ENCODE measurements at regions not wholly inside any gene's neighbourhood (a gene's known extent, or its start where the extent isn't known, plus 50 kb on each side); places are given as distances from the start of the nearest gene placed in this dataset.

GRCh38 chr5:142439207-142439860, 114.5 kb upstream of the SPRY4 start:
- Histone ChIP-seq H3K36me3 (ENCODE audit: control insufficient read depth, insufficient read depth, low read length) (no peaks in the 10 kb centered on the region), H3K27me3 (ENCODE audit: control insufficient read depth, insufficient read depth, low read length) (no peaks in the 10 kb centered on the region), H3K4me3 (ENCODE audit: low read depth, low read length) (no peak overlapping the region)
- no peak for TF ChIP-seq CTCF (IDR thresholded peaks at IDR 0.05; ENCODE audit: insufficient read depth, low read length, poor library complexity, severe bottlenecking)
- no peak for DNase-seq (ENCODE audit: low read depth)

- Histone ChIP-seq H3K36me3 (ENCODE audit: control insufficient read depth, insufficient read depth, low read length) (no peaks in the 10 kb centered on the region), H3K4me3 (ENCODE audit: low read depth, low read length) (no peak overlapping the region), H3K27me3 (ENCODE audit: control insufficient read depth, insufficient read depth, low read length) (no peaks in the 10 kb centered on the region)
- no peak for TF ChIP-seq CTCF (IDR thresholded peaks at IDR 0.05; ENCODE audit: insufficient read depth, low read length, poor library complexity, severe bottlenecking)
- no peak for DNase-seq (ENCODE audit: low read depth)
Measured at GRCh38 chr5:142438573-142438972, 113.8 kb upstream of the SPRY4 start.

- Histone ChIP-seq H3K36me3 (ENCODE audit: control insufficient read depth, insufficient read depth, low read length) (no peaks in the 10 kb centered on the region), H3K27me3 (ENCODE audit: control insufficient read depth, insufficient read depth, low read length) (no peaks in the 10 kb centered on the region), H3K4me3 (ENCODE audit: low read depth, low read length) (no peak overlapping the region)
- TF ChIP-seq CTCF (IDR thresholded peaks at IDR 0.05; ENCODE audit: insufficient read depth, low read length, poor library complexity, severe bottlenecking) = no peak
- no peak for DNase-seq (ENCODE audit: low read depth)
Measured at GRCh38 chr5:142437563-142437962, 112.7 kb upstream of the SPRY4 start.

- Histone ChIP-seq H3K36me3 (ENCODE audit: control insufficient read depth, insufficient read depth, low read length) (no peaks in the 10 kb centered on the region), H3K4me3 (ENCODE audit: low read depth, low read length) (no peak overlapping the region), H3K27me3 (ENCODE audit: control insufficient read depth, insufficient read depth, low read length) (no peaks in the 10 kb centered on the region)
- TF ChIP-seq CTCF (IDR thresholded peaks at IDR 0.05; ENCODE audit: insufficient read depth, low read length, poor library complexity, severe bottlenecking) = no peak
- DNase-seq (ENCODE audit: low read depth) = no peak
Measured at GRCh38 chr5:142435410-142436115, 110.7 kb upstream of the SPRY4 start.

- Histone ChIP-seq H3K27me3 (ENCODE audit: control insufficient read depth, insufficient read depth, low read length) (no peaks in the 10 kb centered on the region), H3K36me3 (ENCODE audit: control insufficient read depth, insufficient read depth, low read length) (no peaks in the 10 kb centered on the region), H3K4me3 (ENCODE audit: low read depth, low read length) (no peak overlapping the region)
- DNase-seq (ENCODE audit: low read depth) = no peak
- TF ChIP-seq CTCF (IDR thresholded peaks at IDR 0.05; ENCODE audit: insufficient read depth, low read length, poor library complexity, severe bottlenecking) = no peak
Measured at GRCh38 chr5:142434322-142434612, 109.4 kb upstream of the SPRY4 start.

Data from kidney epithelial cell (primary cell).